ENCODE measurements at regions not wholly inside any gene's neighbourhood (a gene's known extent, or its start where the extent isn't known, plus 50 kb on each side); places are given as distances from the start of the nearest gene placed in this dataset.

DNA sequence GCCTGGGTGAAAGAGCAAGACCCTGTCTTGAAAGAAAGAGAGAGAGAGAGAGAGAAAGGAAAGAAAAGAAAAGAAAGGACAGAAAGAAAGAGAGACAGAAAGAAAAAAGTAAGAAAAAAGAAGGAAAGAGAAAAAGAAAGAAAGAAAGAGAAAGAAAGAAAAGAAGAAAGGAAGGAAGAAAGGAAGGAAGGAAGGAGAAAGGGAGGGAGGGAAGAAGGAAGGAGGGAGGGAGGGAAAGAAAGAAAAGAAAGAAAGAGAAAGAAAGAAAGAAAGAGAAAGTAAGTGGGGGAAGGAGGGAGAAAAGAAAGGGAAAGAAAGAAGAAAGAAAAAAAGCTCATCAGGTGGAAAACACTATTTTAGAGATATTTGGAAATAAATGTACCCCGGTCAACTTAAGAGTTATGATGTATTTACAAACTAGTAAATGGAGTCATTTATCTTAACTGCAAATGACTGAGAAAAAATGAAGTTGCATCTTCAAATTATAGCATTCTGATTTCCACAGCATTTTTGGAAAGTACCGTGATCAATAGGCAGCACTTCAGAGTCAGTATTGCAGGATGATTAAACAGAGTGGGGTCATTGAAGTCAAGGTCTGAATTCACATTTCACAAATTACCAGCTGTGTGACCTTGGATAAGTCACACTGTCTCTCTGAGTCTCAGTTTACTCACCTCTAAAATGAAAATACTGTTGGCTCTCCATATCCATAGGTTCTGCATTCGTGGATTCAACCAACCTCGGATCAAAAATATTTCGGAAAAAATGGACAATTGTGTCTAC lies 64.1 kb upstream of the SMAD1 start:
- no peaks in the 10 kb centered on the region for H3K9me3 ChIP-seq (ENCODE audit: low read depth)
- no peaks in the 10 kb centered on the region for H3K36me3 ChIP-seq
- no peak for TF ChIP-seq CTCF (IDR thresholded peaks at IDR 0.05; ENCODE audit: low read depth, low read length)
- no peak overlapping the region for H3K4me3 ChIP-seq
- no peak overlapping the region for H3K27ac ChIP-seq
- DNase-seq (ENCODE audit: low read depth in 1 of 2, low spot score in 1 of 2), result no peak
- no peaks in the 10 kb centered on the region for H3K27me3 ChIP-seq
- no peaks in the 10 kb centered on the region for H3K4me1 ChIP-seq (ENCODE audit: low read depth)

- no peaks in the 10 kb centered on the region for H3K9me3 ChIP-seq (ENCODE audit: low read depth)
- DNase-seq (ENCODE audit: low read depth in 1 of 2, low spot score in 1 of 2), result no peak
- H3K36me3 ChIP-seq, result no peaks in the 10 kb centered on the region
- no peak overlapping the region for H3K27ac ChIP-seq
- H3K27me3 ChIP-seq, result no peaks in the 10 kb centered on the region
- H3K4me3 ChIP-seq, result no peak overlapping the region
- no peaks in the 10 kb centered on the region for H3K4me1 ChIP-seq (ENCODE audit: low read depth)
- no peak for TF ChIP-seq CTCF (IDR thresholded peaks at IDR 0.05; ENCODE audit: low read depth, low read length)
Observed at GRCh38 chr4:145414841-145415240, 66.8 kb upstream of the SMAD1 start.

DNA sequence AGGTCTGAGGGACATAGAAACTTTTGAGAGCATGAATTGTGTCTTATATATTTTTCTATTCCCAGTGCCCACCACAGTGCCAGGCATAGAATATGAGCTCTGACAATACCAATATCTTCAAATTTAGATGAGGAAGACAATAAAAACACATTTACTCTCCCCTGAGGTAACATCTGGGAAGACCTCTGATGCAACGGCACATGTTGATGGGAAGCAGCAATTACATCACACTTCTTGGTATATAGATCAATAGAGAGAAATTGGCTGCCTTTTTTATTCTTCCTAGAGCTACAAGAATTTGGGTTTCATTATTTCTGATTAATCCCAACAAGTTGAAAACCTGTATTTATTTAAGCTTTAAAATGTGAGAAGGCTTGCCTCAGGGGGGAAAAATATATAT lies 67.4 kb upstream of the SMAD1 start:
- Histone ChIP-seq H3K27me3 (no peaks in the 10 kb centered on the region), H3K4me3 (no peak overlapping the region), H3K36me3 (no peaks in the 10 kb centered on the region), H3K27ac (no peak overlapping the region), H3K4me1 (ENCODE audit: low read depth) (no peaks in the 10 kb centered on the region), H3K9me3 (ENCODE audit: low read depth) (no peaks in the 10 kb centered on the region)
- no peak for TF ChIP-seq CTCF (IDR thresholded peaks at IDR 0.05; ENCODE audit: low read depth, low read length)
- DNase-seq (ENCODE audit: low read depth in 1 of 2, low spot score in 1 of 2), result no peak

GRCh38 chr4:145406970-145407369 lies 74.7 kb upstream of the SMAD1 start:
- no peaks in the 10 kb centered on the region for H3K36me3 ChIP-seq
- no peaks in the 10 kb centered on the region for H3K27me3 ChIP-seq
- peak in 1 of 2 donors; percentile 13 for DNase-seq (ENCODE audit: low read depth in 1 of 2, low spot score in 1 of 2)
- H3K9me3 ChIP-seq (ENCODE audit: low read depth), result no peaks in the 10 kb centered on the region
- no peak for TF ChIP-seq CTCF (IDR thresholded peaks at IDR 0.05; ENCODE audit: low read depth, low read length)
- no peak overlapping the region for H3K4me3 ChIP-seq
- no peaks in the 10 kb centered on the region for H3K4me1 ChIP-seq (ENCODE audit: low read depth)
- no peak overlapping the region for H3K27ac ChIP-seq

DNA sequence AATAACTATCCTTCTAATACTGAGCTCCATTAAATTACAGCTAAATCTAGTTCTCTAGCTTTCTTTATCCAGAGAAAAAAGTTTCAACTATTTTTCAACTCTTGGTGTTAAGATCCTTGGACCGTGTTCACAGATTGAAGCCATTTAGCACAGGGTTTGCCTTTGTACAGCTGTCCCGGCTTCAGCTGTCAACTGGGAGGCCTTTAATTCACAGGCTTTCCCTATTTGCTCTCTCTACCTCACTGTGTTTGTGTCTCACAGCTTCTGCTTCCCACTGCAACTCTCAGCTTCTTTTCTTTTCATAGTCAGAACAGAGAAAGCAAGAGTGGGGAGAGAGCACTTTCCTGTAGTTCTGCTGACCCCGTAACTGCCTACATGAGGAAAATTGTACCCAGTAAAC lies 76.9 kb upstream of the SMAD1 start:
- peak in 1 of 2 donors; percentile 5 for DNase-seq (ENCODE audit: low read depth in 1 of 2, low spot score in 1 of 2)
- H3K4me1 ChIP-seq (ENCODE audit: low read depth), result no peaks in the 10 kb centered on the region
- H3K4me3 ChIP-seq, result no peak overlapping the region
- no peak overlapping the region for H3K27ac ChIP-seq
- H3K9me3 ChIP-seq (ENCODE audit: low read depth), result no peaks in the 10 kb centered on the region
- H3K36me3 ChIP-seq, result no peaks in the 10 kb centered on the region
- no peaks in the 10 kb centered on the region for H3K27me3 ChIP-seq
- TF ChIP-seq CTCF (IDR thresholded peaks at IDR 0.05; ENCODE audit: low read depth, low read length), result no peak

Measured in cardiac muscle cell (in vitro differentiated cells and primary cell).